H1 (cell line): ENCODE measurements at regions not wholly inside any gene's neighbourhood (a gene's known extent, or its start where the extent isn't known, plus 50 kb on each side); places are given as distances from the start of the nearest gene placed in this dataset.

Experiments used
- CTCF ChIA-PET: fragments of 300-600 bp; sonication (Branson Sonifier 250); formaldehyde crosslinking; loops from one replicate; lab custom pipeline; 2021; ENCODE audit not compliant: partially characterized antibody; lab: Charles Lee
- POLR2A ChIA-PET: fragments of 300-600 bp; sonication (Branson Sonifier 250); formaldehyde crosslinking; loops from one replicate; lab custom pipeline; 2021; ENCODE audit warnings: inconsistent platforms; ENCODE audit not compliant: partially characterized antibody; lab: Charles Lee
- DNase-seq, 2 experiments: peaks; one replicate each; pipeline versions ENCODE4 v3.0.0 to v3.0.0-alpha.2; 2010 to 2022; ENCODE audit warnings: low spot score in 2 of 2, low read depth in 1 of 2, mixed read lengths in 1 of 2
- FAIRE-seq: peaks from 2 replicates; lab custom pipeline; 2011; peaks lifted over from hg19 to GRCh38; lab: Jason Lieb, UNC
- H2AFZ ChIP-seq: 2 replicates; pipeline ENCODE4 v1.8.1; 2012; ENCODE audit warnings: low read length, inconsistent platforms
- H2AK5ac ChIP-seq: 2 replicates; pipeline ENCODE4 v1.6.1; 2013; ENCODE audit warnings: low read depth, low read length
- H2BK120ac ChIP-seq: replicated peaks from 2 replicates; pipeline ENCODE3; 2013; ENCODE audit warnings: low read depth, low read length, inconsistent platforms
- H2BK12ac ChIP-seq: 2 replicates; pipeline ENCODE4 v1.6.1; 2013; ENCODE audit warnings: low read depth, low read length
- H2BK15ac ChIP-seq: 2 replicates; pipeline ENCODE4 v1.6.1; 2013; ENCODE audit warnings: low read length
- H2BK20ac ChIP-seq: 2 replicates; pipeline ENCODE4 v1.6.1; 2013; ENCODE audit warnings: low read length
- H2BK5ac ChIP-seq: 2 replicates; pipeline ENCODE4 v1.6.1; 2013; ENCODE audit warnings: low read depth, low read length
- H3K14ac ChIP-seq: 2 replicates; pipeline ENCODE4 v1.6.1; 2013; ENCODE audit warnings: inconsistent platforms; ENCODE audit not compliant: insufficient read length
- H3K18ac ChIP-seq: 2 replicates; pipeline ENCODE4 v1.6.1; 2013; ENCODE audit warnings: low read length; ENCODE audit errors: extremely low read depth
- H3K23ac ChIP-seq: 2 replicates; pipeline ENCODE4 v1.6.1; 2013; ENCODE audit warnings: inconsistent platforms; ENCODE audit not compliant: insufficient read length
- H3K23me2 ChIP-seq: 2 replicates; pipeline ENCODE4 v1.6.1; 2013; ENCODE audit warnings: low read depth, low read length
- H3K27ac ChIP-seq: 2 replicates; pipeline ENCODE4 v1.6.1; 2011; ENCODE audit warnings: low read depth, low read length, inconsistent platforms
- H3K27me3 ChIP-seq, 4 experiments: replicated peaks in 1 of 4; 1 replicate in 1 of 4; 2 replicates in 3 of 4; pipeline versions ENCODE4 v1.6.1 to v1.8.1; 2011 to 2013; ENCODE audit warnings: low read length in 3 of 4, mild to moderate bottlenecking in 3 of 4, inconsistent platforms in 2 of 4, mixed read lengths in 2 of 4, moderate library complexity in 1 of 4; ENCODE audit not compliant: control insufficient read depth in 3 of 4, insufficient read depth in 3 of 4; ENCODE audit errors: extremely low read depth in 1 of 4
- H3K36me3 ChIP-seq, 4 experiments: 2 replicates each; pipeline versions ENCODE4 v1.6.1 to v1.8.1; 2011 to 2013; ENCODE audit warnings: mild to moderate bottlenecking in 4 of 4, low read length in 3 of 4, moderate library complexity in 2 of 4, control low read depth in 1 of 4, inconsistent platforms in 1 of 4; ENCODE audit not compliant: insufficient read depth in 4 of 4, control insufficient read depth in 2 of 4
- H3K4ac ChIP-seq: replicated peaks from 2 replicates; pipeline ENCODE3; 2013; ENCODE audit warnings: low read length, low read depth, mixed read lengths, inconsistent platforms; ENCODE audit not compliant: insufficient read length
- H3K4me1 ChIP-seq, 4 experiments: replicated peaks in 1 of 4; 1 replicate in 1 of 4; 2 replicates in 3 of 4; pipeline versions ENCODE4 v1.6.1 to v1.8.1; 2011 to 2013; ENCODE audit warnings: low read length in 3 of 4, inconsistent platforms in 2 of 4, mixed read lengths in 1 of 4; ENCODE audit not compliant: insufficient read depth in 4 of 4, control insufficient read depth in 3 of 4
- H3K4me2 ChIP-seq, 2 experiments: 2 replicates each; pipeline versions ENCODE4 v1.6.1 to v1.8.1; 2011 to 2013; ENCODE audit warnings: low read depth in 2 of 2, low read length in 2 of 2, control low read depth in 1 of 2, inconsistent platforms in 1 of 2, mild to moderate bottlenecking in 1 of 2; ENCODE audit not compliant: insufficient read depth in 1 of 2
- H3K4me3 ChIP-seq, 4 experiments: fragments of 200-600, 300-600 bp in 1 of 4; sonication (generic), shearing (Covaris generic), sonication (Bioruptor Twin) in 1 of 4; 2 replicates each; pipeline versions ENCODE4 v1.5.1 to v1.8.1; 2011 to 2016; ENCODE audit warnings: low read length in 4 of 4, low read depth in 3 of 4, control low read depth in 2 of 4, inconsistent platforms in 2 of 4, mild to moderate bottlenecking in 2 of 4, mixed read lengths in 1 of 4, moderate library complexity in 1 of 4; ENCODE audit not compliant: insufficient read depth in 2 of 4; ENCODE audit errors: extremely low read depth in 1 of 4
- H3K56ac ChIP-seq: replicated peaks from 2 replicates; pipeline ENCODE3; 2013; ENCODE audit warnings: low read depth, mild to moderate bottlenecking, mixed read lengths, low read length, inconsistent platforms; ENCODE audit not compliant: insufficient read length
- H3K79me1 ChIP-seq: 2 replicates; pipeline ENCODE4 v1.6.1; 2013; ENCODE audit warnings: low read depth, low read length, control low read depth
- H3K79me2 ChIP-seq, 2 experiments: 2 replicates each; pipeline versions ENCODE4 v1.6.1 to v1.8.1; 2012 to 2013; ENCODE audit warnings: low read length in 2 of 2, mild to moderate bottlenecking in 2 of 2, inconsistent platforms in 1 of 2; ENCODE audit not compliant: insufficient read depth in 2 of 2, control insufficient read depth in 1 of 2
- H3K9ac ChIP-seq, 4 experiments: replicated peaks in 1 of 4; 1 replicate in 1 of 4; 2 replicates in 3 of 4; pipeline versions ENCODE4 v1.6.1 to v1.8.1; 2011 to 2013; ENCODE audit warnings: low read depth in 3 of 4, low read length in 3 of 4, control low read depth in 2 of 4, mild to moderate bottlenecking in 2 of 4, moderate library complexity in 2 of 4, inconsistent platforms in 1 of 4; ENCODE audit errors: extremely low read depth in 1 of 4
- H3K9me3 ChIP-seq, 2 experiments: 2 replicates each; pipeline versions ENCODE4 v1.6.1 to v1.8.1; 2012 to 2013; ENCODE audit warnings: mild to moderate bottlenecking in 2 of 2, moderate library complexity in 2 of 2, control low read depth in 1 of 2, inconsistent platforms in 1 of 2, low read depth in 1 of 2, low read length in 1 of 2, mixed read lengths in 1 of 2; ENCODE audit not compliant: insufficient read depth in 2 of 2
- H4K20me1 ChIP-seq, 2 experiments: replicated peaks in 1 of 2; 2 replicates each; pipeline versions ENCODE3 to v1.8.1; 2011 to 2013; ENCODE audit warnings: inconsistent platforms in 2 of 2, low read length in 2 of 2, mild to moderate bottlenecking in 1 of 2; ENCODE audit not compliant: insufficient read depth in 2 of 2, control insufficient read depth in 1 of 2
- H4K5ac ChIP-seq: 2 replicates; pipeline ENCODE4 v1.6.1; 2013; ENCODE audit warnings: low read length, low read depth, mixed read lengths, inconsistent platforms; ENCODE audit not compliant: insufficient read length
- H4K8ac ChIP-seq: 2 replicates; pipeline ENCODE4 v1.8.0; 2013; ENCODE audit warnings: mild to moderate bottlenecking, moderate library complexity, low read length, inconsistent platforms; ENCODE audit not compliant: insufficient read depth; ENCODE audit errors: extremely low read depth
- H4K91ac ChIP-seq: replicated peaks from 2 replicates; pipeline ENCODE3; 2013; ENCODE audit warnings: low read length, mixed read lengths, inconsistent platforms; ENCODE audit not compliant: insufficient read length
- ATF2 ChIP-seq: IDR thresholded peaks from 2 replicates; pipeline ENCODE4 v1.6.1; 2012; ENCODE audit warnings: low read length, inconsistent platforms
- CEBPB ChIP-seq: IDR thresholded peaks from 2 replicates; pipeline ENCODE4 v1.6.1; 2012; ENCODE audit warnings: low read depth, low read length
- FOSL1 ChIP-seq: IDR thresholded peaks from 2 replicates; pipeline ENCODE4 v1.6.1; 2011; ENCODE audit warnings: mild to moderate bottlenecking, low read depth, low read length, moderate library complexity; ENCODE audit not compliant: insufficient read depth
- PHF8 ChIP-seq: fragments of 200-600 bp; sonication (generic); conservative IDR thresholded peaks from 2 replicates; pipeline ENCODE4 v1.7.1; 2012; ENCODE audit warnings: low read depth, mild to moderate bottlenecking, inconsistent platforms, low read length, moderate library complexity
- RAD21 ChIP-seq, 2 experiments: IDR thresholded peaks in 1 of 2; conservative IDR thresholded peaks in 1 of 2; 2 replicates each; pipeline ENCODE4 v1.6.1; 2011; ENCODE audit warnings: low read depth in 2 of 2, low read length in 2 of 2, improper control_type of control experiment in 1 of 2, inconsistent platforms in 1 of 2, mild to moderate bottlenecking in 1 of 2, moderate library complexity in 1 of 2
- SAP30 ChIP-seq: fragments of 300-600 bp; sonication (generic); IDR thresholded peaks from 2 replicates; pipeline ENCODE4 v1.7.1; 2012; ENCODE audit warnings: low read length, moderate library complexity, mild to moderate bottlenecking, inconsistent platforms; ENCODE audit not compliant: insufficient read depth, insufficient replicate concordance
- SP2 ChIP-seq: IDR thresholded peaks from 2 replicates; pipeline ENCODE4 v1.6.1; 2012; ENCODE audit warnings: mild to moderate bottlenecking, low read length, inconsistent platforms
- TAF7 ChIP-seq: optimal IDR thresholded peaks from 2 replicates; pipeline ENCODE3; 2011; ENCODE audit warnings: low read depth, mild to moderate bottlenecking, inconsistent platforms, low read length, moderate library complexity, borderline replicate concordance
- ZNF274 ChIP-seq: IDR thresholded peaks from 2 replicates; pipeline ENCODE4 v1.7.0; 2012; ENCODE audit warnings: low read length, borderline replicate concordance; ENCODE audit errors: extremely low read depth
- WGBS, 2 experiments: shearing (Covaris generic) in 1 of 2; methylation state at CpG; one replicate each; pipeline versions ENCODE4 v1.1.6 to v1.1.7; 2013 to 2015; ENCODE audit warnings: low lambda C conversion rate in 2 of 2, mixed read lengths in 2 of 2, inconsistent platforms in 1 of 2, low coverage in 1 of 2, missing lambda C conversion rate in 1 of 2; ENCODE audit not compliant: insufficient replicate concordance in 2 of 2, insufficient coverage in 1 of 2, insufficient read length in 1 of 2; ENCODE audit errors: extremely low coverage in 1 of 2, missing lambda C conversion rate in 1 of 2; 5-methylcytosine and 5-hydroxymethylcytosine counted together

- no peak for TF ChIP-seq PHF8
Measured at GRCh38 chr3:98966434-98966833, 64.9 kb upstream of the DCBLD2 start (continued).

- Histone ChIP-seq H2AFZ (no peak overlapping the region), H2BK120ac (no peak overlapping the region), H2BK12ac (no peak overlapping the region), H3K36me3 (no peaks in the 10 kb centered on the region), H3K27me3 (no peaks in the 10 kb centered on the region), H3K79me2 (no peaks in the 10 kb centered on the region), H3K18ac (no peak overlapping the region), H2BK15ac (no peak overlapping the region), H2BK5ac (no peak overlapping the region), H3K23me2 (no peaks in the 10 kb centered on the region)
- TF ChIP-seq SAP30, result no peak
- TF ChIP-seq TAF7, result no peak
- TF ChIP-seq ZNF274, result no peak
- no peak for TF ChIP-seq CEBPB
- TF ChIP-seq FOSL1, result no peak
- TF ChIP-seq ATF2, result no peak
- TF ChIP-seq SP2, result no peak
- no peak for TF ChIP-seq RAD21 (IDR thresholded peaks at IDR 0.05 in 1 of 2, conservative IDR thresholded peaks at IDR 0.05 in 1 of 2; ENCODE audit: low read depth in 2 of 2, low read length in 2 of 2)
- TF ChIP-seq, all 59 proteins: peak for 0
- H3K4me3 ChIP-seq, result no peak overlapping the region
- no peak overlapping the region for H3K23ac ChIP-seq
- H2BK20ac ChIP-seq, result no peak overlapping the region
- H3K14ac ChIP-seq, result no peak overlapping the region
- ChIA-PET POLR2A (no interaction called here), CTCF (no interaction called here)
- H4K5ac ChIP-seq, result no peak overlapping the region
- H3K4ac ChIP-seq, result no peak overlapping the region
- H2AK5ac ChIP-seq, result no peak overlapping the region
- no peaks in the 10 kb centered on the region for H3K79me1 ChIP-seq
- H3K27ac ChIP-seq, result no peak overlapping the region
- H3K4me1 ChIP-seq, result no peaks in the 10 kb centered on the region
- DNase-seq, result no peak
- no peak overlapping the region for H4K91ac ChIP-seq
- no peak overlapping the region for H3K9ac ChIP-seq
- H3K9me3 ChIP-seq, result no peaks in the 10 kb centered on the region
- no peak overlapping the region for H4K8ac ChIP-seq
- no peaks in the 10 kb centered on the region for H4K20me1 ChIP-seq
- H3K4me2 ChIP-seq, result no peak overlapping the region
- no peak for FAIRE-seq
- H3K56ac ChIP-seq, result no peak overlapping the region
- 87% methylated on average over 2 of the region's 2 CpGs; no CpG with 5 or more reads in 1 of the 2 experiments for WGBS, 2 experiments
Measured at GRCh38 chr3:98964784-98965183, 63.3 kb upstream of the DCBLD2 start.
